Karpas-422 (cell line): ENCODE measurements at regions not wholly inside any gene's neighbourhood (a gene's known extent, or its start where the extent isn't known, plus 50 kb on each side); places are given as distances from the start of the nearest gene placed in this dataset.
"Not testable (repeated sequence)": the region's sequence is repeated elsewhere in the genome, so short reads cannot be mapped to it uniquely, and the experiment has no call there.

Experiments
- DNase-seq: peaks from one replicate; pipeline ENCODE4 v3.0.0-alpha.2; 2015
- H2AFZ ChIP-seq: fragments of 200-600 bp; sonication (generic); 2 replicates; pipeline ENCODE4 v1.6.1; 2014; ENCODE audit warnings: antibody characterized with exemption, low read length, mixed read lengths
- H3K27ac ChIP-seq: fragments of 200-600 bp; sonication (generic); 2 replicates; pipeline ENCODE4 v1.5.1; 2014; ENCODE audit warnings: mild to moderate bottlenecking, low read length, moderate library complexity
- H3K27me3 ChIP-seq: fragments of 200-600 bp; sonication (generic); 2 replicates; pipeline ENCODE4 v1.6.1; 2014; ENCODE audit warnings: low read length, mixed read lengths
- H3K36me3 ChIP-seq: fragments of 200-600 bp; sonication (generic); 2 replicates; pipeline ENCODE4 v1.6.1; 2014; ENCODE audit warnings: low read length, mixed read lengths; ENCODE audit not compliant: insufficient read depth
- H3K4me1 ChIP-seq: fragments of 200-600 bp; sonication (generic); 2 replicates; pipeline ENCODE4 v1.6.1; 2014; ENCODE audit warnings: mild to moderate bottlenecking, low read length, mixed read lengths
- H3K4me2 ChIP-seq: fragments of 200-600 bp; sonication (generic); 2 replicates; pipeline ENCODE4 v1.6.1; 2014; ENCODE audit warnings: low read length, low read depth, mild to moderate bottlenecking; ENCODE audit not compliant: poor library complexity, severe bottlenecking
- H3K4me3 ChIP-seq: fragments of 200-600 bp; sonication (generic); 2 replicates; pipeline ENCODE4 v1.5.1; 2014; ENCODE audit warnings: mild to moderate bottlenecking, antibody characterized with exemption, low read length, mixed read lengths
- H3K79me2 ChIP-seq: fragments of 200-600 bp; sonication (generic); 2 replicates; pipeline ENCODE4 v1.6.1; 2014; ENCODE audit warnings: mild to moderate bottlenecking, low read length, mixed read lengths
- H3K9ac ChIP-seq: fragments of 200-600 bp; sonication (generic); 2 replicates; pipeline ENCODE4 v1.6.0; 2014; ENCODE audit warnings: low read length
- H3K9me2 ChIP-seq: fragments of 200-600 bp; sonication (generic), shearing (Covaris generic); replicated peaks from 2 replicates; pipeline ENCODE4 v1.6.0; 2014; ENCODE audit warnings: mild to moderate bottlenecking, low read length, moderate library complexity; ENCODE audit not compliant: insufficient read depth
- H3K9me3 ChIP-seq: fragments of 300-700, 200-600 bp; sonication (generic); 2 replicates; pipeline ENCODE4 v1.6.1; 2014; ENCODE audit warnings: low read length, mixed read lengths
- H4K20me1 ChIP-seq: fragments of 200-600 bp; sonication (generic); 2 replicates; pipeline ENCODE4 v1.6.1; 2014; ENCODE audit warnings: mild to moderate bottlenecking, antibody characterized with exemption, low read length, low read depth; ENCODE audit not compliant: insufficient read depth

DNA sequence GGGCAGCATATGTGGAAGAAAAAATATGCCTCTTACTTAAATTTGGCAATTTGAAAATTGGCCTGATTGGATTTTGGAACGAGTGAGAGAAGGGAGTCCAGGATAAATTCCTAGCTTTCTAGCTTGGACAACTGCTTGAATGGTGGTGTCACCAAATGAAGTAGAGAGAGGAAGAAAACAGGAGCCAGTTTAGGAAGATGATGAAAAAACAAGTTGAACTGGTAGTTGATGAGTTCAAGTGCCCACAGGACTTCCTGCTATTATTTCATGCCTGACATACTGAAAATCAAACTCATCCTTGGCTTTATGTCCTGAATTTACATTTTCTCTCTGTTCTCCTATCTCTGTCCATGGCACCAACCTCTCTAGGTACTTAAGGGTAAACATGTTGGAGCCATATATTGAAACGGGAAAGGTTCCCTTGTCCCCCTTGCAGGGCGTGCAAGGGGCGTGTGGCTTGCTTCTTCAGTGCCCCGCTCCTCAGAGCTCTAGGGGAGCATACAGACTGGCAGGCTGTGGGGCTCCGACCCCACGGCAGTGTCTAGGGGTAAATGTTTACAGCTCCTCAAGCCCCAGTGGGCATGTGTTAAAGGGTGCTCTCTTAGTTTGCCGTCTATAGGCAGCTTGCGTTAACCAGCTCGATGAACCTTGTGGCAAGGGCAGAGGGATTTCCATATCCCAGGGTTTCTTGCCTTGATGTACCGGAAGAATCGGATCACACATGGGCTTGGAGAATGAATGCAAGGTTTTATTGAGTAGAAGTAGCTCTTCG is 250.7 kb upstream of the PGRMC2 start:
- no peak overlapping the region for H3K4me3 ChIP-seq
- H3K36me3 ChIP-seq = no peaks in the 10 kb centered on the region
- no peaks in the 10 kb centered on the region for H3K9me2 ChIP-seq
- peaks cover 3% of the 10 kb centered on the region for H3K4me1 ChIP-seq
- no peaks in the 10 kb centered on the region for H3K79me2 ChIP-seq
- H2AFZ ChIP-seq = 0 out of 2 replicates have a peak overlapping the region, but pooled peaks have one; percentile 46
- DNase-seq = no peak
- H3K9ac ChIP-seq = no peak overlapping the region
- peaks cover 3% of the 10 kb centered on the region; the same call in 1 of the 2 replicates for H3K9me3 ChIP-seq
- H3K27ac ChIP-seq = no peak overlapping the region
- no peak overlapping the region for H3K4me2 ChIP-seq
- H4K20me1 ChIP-seq = no peaks in the 10 kb centered on the region
- 0 out of 2 replicates have a peak, but pooled peaks cover 4% of the 10 kb centered on the region for H3K27me3 ChIP-seq

GRCh38 chr4:128536746-128537145 is 249.1 kb upstream of the PGRMC2 start:
- Histone ChIP-seq H3K36me3 (no peaks in the 10 kb centered on the region), H3K27ac (no peak overlapping the region), H3K27me3 (0 out of 2 replicates have a peak, but pooled peaks cover 4% of the 10 kb centered on the region), H3K4me2 (no peak overlapping the region), H3K79me2 (no peaks in the 10 kb centered on the region), H3K9ac (no peak overlapping the region), H3K9me3 (peaks cover 3% of the 10 kb centered on the region; the same call in 1 of the 2 replicates), H3K4me1 (no peaks in the 10 kb centered on the region; the same call in 1 of the 2 replicates), H3K4me3 (no peak overlapping the region), H4K20me1 (no peaks in the 10 kb centered on the region), H3K9me2 (no peaks in the 10 kb centered on the region), H2AFZ (no peak overlapping the region)
- no peak for DNase-seq

GRCh38 chr4:128535510-128535909 is 247.9 kb upstream of the PGRMC2 start:
- H3K9ac ChIP-seq, H3K9me2 ChIP-seq, DNase-seq, H3K4me3 ChIP-seq, H2AFZ ChIP-seq, H4K20me1 ChIP-seq, H3K36me3 ChIP-seq, H3K27me3 ChIP-seq, H3K4me1 ChIP-seq, H3K27ac ChIP-seq, H3K9me3 ChIP-seq, H3K79me2 ChIP-seq, H3K4me2 ChIP-seq: not testable (repeated sequence)

DNA sequence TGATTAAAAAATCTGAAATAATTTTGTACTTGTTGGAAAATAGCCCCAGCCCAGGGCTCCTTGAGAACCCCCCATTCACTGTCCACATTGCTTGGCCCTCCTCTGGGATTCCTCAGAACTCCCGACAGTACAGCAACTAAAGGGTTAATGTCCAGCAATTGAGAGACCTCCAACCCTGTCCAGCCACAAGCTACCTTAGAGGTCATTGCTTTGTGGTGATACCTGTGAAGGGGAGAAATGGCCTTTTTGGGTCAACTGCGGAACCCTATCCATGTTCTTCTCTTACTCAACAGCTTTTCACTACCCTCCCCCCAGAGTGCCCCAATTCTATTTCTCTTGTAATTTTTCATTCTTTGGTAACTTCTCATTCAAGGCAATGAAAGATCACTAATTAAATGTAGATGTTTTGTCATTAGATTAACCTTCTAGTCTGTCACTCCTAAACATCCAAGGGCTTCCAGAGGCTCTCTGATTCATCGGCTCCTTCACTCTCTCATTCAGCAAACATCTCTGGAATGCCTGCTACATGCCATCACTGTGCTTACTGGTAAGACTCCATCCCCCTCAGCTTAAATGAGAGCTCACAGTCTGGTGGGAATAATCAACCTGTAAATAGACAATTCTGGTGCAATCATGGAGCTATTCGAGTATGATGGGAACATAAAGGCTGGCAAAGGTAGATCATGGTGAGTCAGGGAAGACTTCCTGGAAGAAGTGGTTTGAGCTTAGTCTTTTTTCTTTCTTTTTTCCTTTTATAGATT is 241.4 kb upstream of the PGRMC2 start:
- Histone ChIP-seq H3K79me2 (no peaks in the 10 kb centered on the region), H3K27ac (peak overlapping the region; percentile 63), H3K4me1 (peaks cover 51% of the 10 kb centered on the region), H2AFZ (no peak overlapping the region), H3K9me3 (no peaks in the 10 kb centered on the region), H3K36me3 (no peaks in the 10 kb centered on the region), H4K20me1 (no peaks in the 10 kb centered on the region), H3K27me3 (no peaks in the 10 kb centered on the region), H3K9ac (no peak overlapping the region), H3K9me2 (no peaks in the 10 kb centered on the region), H3K4me2 (peak overlapping the region; percentile 57), H3K4me3 (no peak overlapping the region)
- no peak for DNase-seq

DNA sequence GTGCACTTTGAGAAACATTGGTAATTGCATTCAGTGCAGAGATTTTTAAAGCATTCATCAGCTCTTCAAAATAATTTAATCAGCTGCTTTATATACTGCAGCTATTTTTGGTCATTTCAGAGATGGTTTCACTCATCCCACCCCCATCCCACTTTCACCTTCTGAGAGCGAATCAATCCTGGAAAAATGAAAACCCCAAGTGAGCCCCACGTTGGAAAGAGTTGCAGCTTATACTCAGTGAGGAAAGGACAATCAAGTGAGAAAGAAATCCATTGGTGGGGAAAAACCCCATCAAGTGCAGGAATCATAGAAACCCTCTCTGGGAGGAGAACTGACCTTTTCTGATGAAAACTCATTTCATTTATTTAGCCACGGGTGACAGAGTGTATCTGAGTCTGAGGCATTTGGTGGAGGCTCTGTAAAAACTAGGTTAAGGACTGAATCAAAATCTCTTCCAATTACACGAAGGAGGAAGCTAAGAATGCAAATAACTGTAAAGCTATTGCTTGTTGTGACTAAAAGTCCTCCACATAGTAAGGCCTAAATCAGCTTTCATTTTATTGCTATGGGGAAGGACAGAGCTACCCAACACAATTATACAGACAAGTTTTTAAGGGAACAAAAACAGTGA is 240.4 kb upstream of the PGRMC2 start:
- DNase-seq = peak; percentile 76
- no peaks in the 10 kb centered on the region for H3K9me3 ChIP-seq
- peak overlapping the region; percentile 45 for H3K9ac ChIP-seq
- peak overlapping the region; percentile 63 for H3K27ac ChIP-seq
- peak overlapping the region; percentile 9; the same call in 1 of the 2 replicates for H3K4me3 ChIP-seq
- no peaks in the 10 kb centered on the region for H3K36me3 ChIP-seq
- H2AFZ ChIP-seq = peak overlapping the region; percentile 77
- H3K4me1 ChIP-seq = peaks cover 51% of the 10 kb centered on the region
- no peaks in the 10 kb centered on the region for H3K27me3 ChIP-seq
- no peaks in the 10 kb centered on the region for H3K9me2 ChIP-seq
- no peaks in the 10 kb centered on the region for H4K20me1 ChIP-seq
- H3K79me2 ChIP-seq = no peaks in the 10 kb centered on the region
- H3K4me2 ChIP-seq = peak overlapping the region; percentile 57

DNA sequence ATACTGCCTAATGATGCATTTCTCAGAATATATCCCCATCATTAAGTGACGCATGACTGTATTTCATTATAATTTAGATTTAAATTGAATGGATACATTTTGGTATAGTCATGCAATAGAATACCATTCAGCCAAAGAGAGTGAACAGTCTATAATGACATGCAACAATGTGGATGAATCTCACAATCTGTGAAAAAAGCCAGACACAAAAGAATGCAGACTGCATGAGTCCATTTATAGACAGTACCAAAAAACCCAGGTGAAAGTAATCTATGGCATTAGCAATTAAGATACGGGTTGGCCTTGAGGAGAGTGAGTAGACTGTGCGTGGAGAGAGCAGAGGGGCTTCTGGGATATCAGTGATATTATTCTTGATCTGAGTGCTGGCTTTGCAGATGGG is 239.7 kb upstream of the PGRMC2 start:
- Histone ChIP-seq H3K9ac (no peak overlapping the region), H3K4me3 (no peak overlapping the region), H2AFZ (no peak overlapping the region), H3K4me1 (peaks cover 52% of the 10 kb centered on the region), H3K27ac (peak overlapping the region; percentile 63), H3K4me2 (peak overlapping the region; percentile 57), H3K79me2 (no peaks in the 10 kb centered on the region), H3K9me2 (no peaks in the 10 kb centered on the region), H3K36me3 (no peaks in the 10 kb centered on the region), H4K20me1 (no peaks in the 10 kb centered on the region), H3K9me3 (no peaks in the 10 kb centered on the region), H3K27me3 (no peaks in the 10 kb centered on the region)
- DNase-seq = no peak

DNA sequence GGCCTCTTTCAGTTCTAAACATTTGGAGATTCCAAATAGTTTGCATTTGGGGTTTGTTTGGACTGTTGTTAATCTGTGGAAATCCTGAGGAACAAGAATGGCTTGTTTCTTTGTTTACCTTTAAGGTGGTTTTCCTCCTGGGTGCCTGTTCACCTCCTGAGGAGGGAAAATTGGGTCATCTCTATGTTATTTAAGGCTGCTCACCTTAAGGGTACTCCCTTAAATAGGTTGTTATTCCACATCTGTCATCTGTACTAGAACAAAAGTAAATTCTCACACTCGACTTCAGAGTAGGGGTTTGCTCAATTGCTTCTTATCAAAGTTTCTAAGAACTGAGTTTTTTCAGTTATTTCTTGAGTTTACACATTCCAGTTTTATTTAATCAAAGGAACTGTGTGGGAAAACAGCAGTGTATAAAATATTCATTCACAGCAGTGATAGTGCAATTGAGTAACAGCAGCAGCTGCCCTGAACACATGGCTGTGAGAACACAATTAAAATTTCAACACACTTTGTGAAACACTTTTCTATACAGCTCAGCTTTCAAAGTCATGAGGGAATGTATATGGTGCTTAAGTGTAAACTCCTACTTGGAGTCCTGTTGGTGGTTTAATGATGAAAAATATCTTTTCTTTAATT is 238.5 kb upstream of the PGRMC2 start:
- Histone ChIP-seq H2AFZ (peak overlapping the region; percentile 3; the same call in 1 of the 2 replicates), H3K27ac (peak overlapping the region; percentile 53), H3K79me2 (no peaks in the 10 kb centered on the region), H3K9me3 (no peaks in the 10 kb centered on the region), H3K27me3 (no peaks in the 10 kb centered on the region), H3K9me2 (no peaks in the 10 kb centered on the region), H4K20me1 (no peaks in the 10 kb centered on the region), H3K4me3 (no peak overlapping the region), H3K4me2 (peak overlapping the region; percentile 41), H3K36me3 (no peaks in the 10 kb centered on the region), H3K4me1 (peaks cover 62% of the 10 kb centered on the region), H3K9ac (no peak overlapping the region)
- DNase-seq = no peak
